ENCODE measurements at regions not wholly inside any gene's neighbourhood (a gene's known extent, or its start where the extent isn't known, plus 50 kb on each side); places are given as distances from the start of the nearest gene placed in this dataset.

DNA sequence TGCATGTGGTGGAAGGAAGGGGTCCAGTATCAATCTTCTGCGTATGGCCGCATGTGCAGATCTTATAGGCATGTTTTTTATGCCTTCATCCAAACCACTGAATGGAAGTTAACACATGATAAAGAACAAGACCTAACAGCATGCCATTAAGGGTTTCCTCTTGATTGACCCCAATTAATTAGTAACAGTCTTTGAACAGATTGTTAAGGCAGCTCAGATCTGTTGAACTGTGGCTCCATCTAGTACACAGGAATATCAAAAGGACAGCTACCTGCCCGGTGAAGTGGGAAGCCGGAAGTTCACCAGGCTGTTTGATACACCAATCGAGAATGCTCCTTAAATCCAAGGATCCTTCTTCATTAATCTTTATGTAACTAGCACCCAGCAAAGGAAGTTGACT, 159.9 kb upstream of the ADAMTS16 start:
- intact Hi-C loops (cut with micrococcal nuclease), result no loop called here
- Mint-ChIP-seq H3K9me3 (no peaks in the 10 kb centered on the region), H3K4me3 (no peak overlapping the region), H3K27ac (no peak overlapping the region), H3K27me3 (no peaks in the 10 kb centered on the region), H3K36me3 (ENCODE audit: low read depth) (no peaks in the 10 kb centered on the region), H3K4me1 (ENCODE audit: low read depth) (no peaks in the 10 kb centered on the region)

DNA sequence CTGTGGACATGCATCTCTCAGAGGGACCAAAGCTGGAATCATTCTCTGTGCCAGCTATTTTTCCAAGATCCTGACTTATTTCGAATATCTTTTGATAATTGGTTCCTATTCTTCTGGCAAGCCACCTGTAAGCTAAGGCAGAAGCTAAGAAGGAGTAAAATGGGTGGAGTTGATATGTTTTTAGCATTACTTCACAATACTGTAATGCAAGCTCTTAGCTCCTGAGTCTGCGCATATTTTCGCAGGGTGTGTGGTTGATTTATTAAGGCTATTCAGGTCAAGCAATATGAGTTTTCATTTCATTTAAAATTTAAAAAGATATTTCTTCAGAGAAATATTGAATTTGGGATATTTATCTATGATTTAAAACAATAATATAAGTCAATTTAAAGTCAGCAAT, 158.5 kb upstream of the ADAMTS16 start:
- no peaks in the 10 kb centered on the region for H3K27me3 Mint-ChIP-seq
- H3K36me3 Mint-ChIP-seq (ENCODE audit: low read depth), result no peaks in the 10 kb centered on the region
- intact Hi-C loops (cut with micrococcal nuclease), result no loop called here
- H3K27ac Mint-ChIP-seq, result no peak overlapping the region
- no peak overlapping the region for H3K4me3 Mint-ChIP-seq
- no peaks in the 10 kb centered on the region for H3K9me3 Mint-ChIP-seq
- no peaks in the 10 kb centered on the region for H3K4me1 Mint-ChIP-seq (ENCODE audit: low read depth)

DNA sequence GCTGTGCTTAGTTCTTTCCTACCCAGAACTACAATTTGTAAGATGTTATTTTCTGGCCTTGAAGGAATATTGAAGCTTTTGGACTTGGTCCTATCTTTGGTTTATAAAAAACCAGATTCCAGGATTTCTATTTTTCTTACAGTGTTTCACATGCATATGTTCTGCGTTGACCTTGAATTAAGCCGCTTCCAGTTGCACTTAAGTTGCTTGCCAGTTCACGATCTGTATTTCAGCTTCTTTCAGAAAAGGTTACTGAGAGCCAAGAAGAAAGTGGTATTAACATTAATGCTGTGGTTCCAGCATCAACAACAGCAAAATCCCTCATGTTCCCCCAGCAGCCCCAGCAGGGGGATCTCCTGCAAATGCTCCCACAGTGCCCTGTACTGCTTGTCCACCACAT, 156.4 kb upstream of the ADAMTS16 start:
- Mint-ChIP-seq H3K9me3 (no peaks in the 10 kb centered on the region), H3K27ac (no peak overlapping the region), H3K4me1 (ENCODE audit: low read depth) (no peaks in the 10 kb centered on the region), H3K36me3 (ENCODE audit: low read depth) (no peaks in the 10 kb centered on the region), H3K27me3 (no peaks in the 10 kb centered on the region), H3K4me3 (no peak overlapping the region)
- intact Hi-C loops (cut with micrococcal nuclease), result no loop called here

DNA sequence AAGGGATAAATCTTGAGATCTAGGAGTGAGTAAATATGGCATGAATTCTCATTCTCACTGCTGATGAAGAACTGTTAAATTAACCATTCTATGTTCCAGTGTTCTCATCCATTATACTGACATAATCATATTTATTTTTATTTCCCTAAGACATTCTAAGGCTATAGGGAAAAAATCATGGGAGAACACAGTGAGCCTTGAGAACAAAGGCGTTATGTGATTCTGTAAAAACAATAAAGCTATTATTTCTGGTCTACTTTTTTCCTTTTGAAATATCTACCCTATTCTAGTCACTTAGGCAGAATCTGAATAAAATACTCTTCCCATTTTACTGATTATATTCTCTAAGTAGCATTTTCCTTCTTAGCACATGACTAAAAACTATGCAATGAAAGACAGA, 155.7 kb upstream of the ADAMTS16 start:
- intact Hi-C loops (cut with micrococcal nuclease), result no loop called here
- Mint-ChIP-seq H3K9me3 (no peaks in the 10 kb centered on the region), H3K4me1 (ENCODE audit: low read depth) (no peaks in the 10 kb centered on the region), H3K4me3 (no peak overlapping the region), H3K27me3 (no peaks in the 10 kb centered on the region), H3K27ac (no peak overlapping the region), H3K36me3 (ENCODE audit: low read depth) (no peaks in the 10 kb centered on the region)

- Mint-ChIP-seq H3K27ac (no peak overlapping the region), H3K4me1 (ENCODE audit: low read depth) (no peaks in the 10 kb centered on the region)
Observed at GRCh38 chr5:4987431-4987830, 152.7 kb upstream of the ADAMTS16 start.

DNA sequence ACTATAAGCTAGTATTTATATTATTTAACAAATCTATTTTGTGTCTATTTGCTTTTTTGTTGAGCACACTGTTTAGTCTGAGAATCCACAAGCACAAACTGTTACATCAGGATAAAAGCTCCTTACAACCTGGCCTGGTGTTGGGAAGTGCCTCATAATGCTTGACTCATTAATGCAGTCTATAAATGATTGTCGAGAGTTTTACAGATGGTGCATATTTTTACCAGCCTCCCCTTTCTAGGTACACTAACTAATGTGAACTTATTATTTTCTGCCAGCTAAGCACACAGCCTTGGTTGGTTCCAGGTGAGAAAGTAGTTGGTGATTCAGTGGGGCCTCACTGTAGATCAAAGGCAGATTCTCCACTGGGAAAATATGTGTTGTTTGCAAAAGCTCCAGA, 151.0 kb upstream of the ADAMTS16 start:
- H3K4me3 Mint-ChIP-seq, result no peak overlapping the region
- H3K27ac Mint-ChIP-seq, result no peak overlapping the region
- no peaks in the 10 kb centered on the region for H3K4me1 Mint-ChIP-seq (ENCODE audit: low read depth)
- intact Hi-C loops (cut with micrococcal nuclease), result no loop called here
- H3K27me3 Mint-ChIP-seq, result no peaks in the 10 kb centered on the region
- no peaks in the 10 kb centered on the region for H3K9me3 Mint-ChIP-seq
- no peaks in the 10 kb centered on the region for H3K36me3 Mint-ChIP-seq (ENCODE audit: low read depth)

More at GRCh38 chr5:4987431-4987830, 152.7 kb upstream of the ADAMTS16 start:
- intact Hi-C loops (cut with micrococcal nuclease), result no loop called here
- Mint-ChIP-seq H3K27me3 (no peaks in the 10 kb centered on the region), H3K9me3 (no peaks in the 10 kb centered on the region), H3K36me3 (ENCODE audit: low read depth) (no peaks in the 10 kb centered on the region), H3K4me3 (no peak overlapping the region)

DNA sequence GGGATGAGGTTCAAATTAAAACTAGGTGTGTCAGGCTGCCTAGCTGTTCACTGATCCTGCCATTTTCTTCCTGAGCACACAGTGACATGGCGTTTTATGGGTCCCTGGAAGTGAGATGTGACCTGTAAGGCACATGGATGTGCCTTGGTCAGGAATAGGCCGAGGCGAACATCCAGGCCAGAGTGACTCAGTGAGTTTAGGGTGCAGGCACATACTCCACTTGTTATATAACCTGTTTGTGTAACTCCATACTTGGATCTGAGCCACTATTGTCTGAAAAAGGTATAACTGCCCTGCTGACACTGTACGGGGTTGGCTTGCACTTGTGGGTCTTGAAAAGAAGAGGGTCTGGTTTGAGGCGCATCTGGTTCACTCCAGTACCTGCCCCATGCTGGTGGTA, 150.1 kb upstream of the ADAMTS16 start:
- Mint-ChIP-seq H3K4me1 (ENCODE audit: low read depth) (no peaks in the 10 kb centered on the region), H3K9me3 (no peaks in the 10 kb centered on the region), H3K27ac (no peak overlapping the region), H3K27me3 (no peaks in the 10 kb centered on the region), H3K36me3 (ENCODE audit: low read depth) (no peaks in the 10 kb centered on the region), H3K4me3 (no peak overlapping the region)
- intact Hi-C loops (cut with micrococcal nuclease), result no loop called here

DNA sequence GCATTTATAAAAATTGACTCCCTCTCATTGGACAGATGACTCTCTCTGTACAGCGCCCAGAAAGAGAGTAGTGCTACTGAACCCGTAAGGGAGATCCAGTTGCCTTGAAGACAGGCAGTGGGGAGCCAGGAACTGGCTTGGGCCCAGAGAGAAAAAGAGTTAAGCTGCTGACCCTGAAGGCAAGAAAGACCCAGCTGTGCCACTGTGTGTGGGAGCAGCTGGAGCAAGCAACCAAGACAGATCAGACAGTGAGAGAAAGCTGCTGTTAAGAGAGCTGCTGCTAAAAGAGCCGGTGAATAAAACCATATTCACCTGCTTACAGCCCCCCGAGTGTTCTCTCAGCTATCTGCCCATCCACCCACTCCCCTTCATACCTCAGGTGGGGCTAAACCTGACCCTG, 149.7 kb upstream of the ADAMTS16 start:
- H3K27ac Mint-ChIP-seq, result no peak overlapping the region
- H3K27me3 Mint-ChIP-seq, result no peaks in the 10 kb centered on the region
- H3K4me1 Mint-ChIP-seq (ENCODE audit: low read depth), result no peaks in the 10 kb centered on the region
- no peaks in the 10 kb centered on the region for H3K36me3 Mint-ChIP-seq (ENCODE audit: low read depth)
- intact Hi-C loops (cut with micrococcal nuclease), result no loop called here
- H3K4me3 Mint-ChIP-seq, result no peak overlapping the region
- H3K9me3 Mint-ChIP-seq, result no peaks in the 10 kb centered on the region

GRCh38 chr5:4991925-4992324, 148.2 kb upstream of the ADAMTS16 start:
- Mint-ChIP-seq H3K36me3 (ENCODE audit: low read depth) (no peaks in the 10 kb centered on the region), H3K27ac (no peak overlapping the region), H3K4me1 (ENCODE audit: low read depth) (no peaks in the 10 kb centered on the region), H3K27me3 (no peaks in the 10 kb centered on the region), H3K4me3 (no peak overlapping the region), H3K9me3 (no peaks in the 10 kb centered on the region)
- intact Hi-C loops (cut with micrococcal nuclease), result no loop called here

GRCh38 chr5:4995014-4995413, 145.1 kb upstream of the ADAMTS16 start:
- H3K27ac Mint-ChIP-seq, result no peak overlapping the region
- H3K4me1 Mint-ChIP-seq (ENCODE audit: low read depth), result no peaks in the 10 kb centered on the region
- no peaks in the 10 kb centered on the region for H3K27me3 Mint-ChIP-seq
- no peaks in the 10 kb centered on the region for H3K9me3 Mint-ChIP-seq
- no peak overlapping the region for H3K4me3 Mint-ChIP-seq
- intact Hi-C loops (cut with micrococcal nuclease), result no loop called here
- H3K36me3 Mint-ChIP-seq (ENCODE audit: low read depth), result no peaks in the 10 kb centered on the region

GRCh38 chr5:5005353-5005752, 134.8 kb upstream of the ADAMTS16 start:
- H3K27me3 Mint-ChIP-seq, result no peaks in the 10 kb centered on the region
- H3K9me3 Mint-ChIP-seq, result peaks cover 11% of the 10 kb centered on the region
- no peaks in the 10 kb centered on the region for H3K36me3 Mint-ChIP-seq (ENCODE audit: low read depth)
- intact Hi-C loops (cut with micrococcal nuclease), result no loop called here
- H3K4me3 Mint-ChIP-seq, result no peak overlapping the region
- H3K27ac Mint-ChIP-seq, result no peak overlapping the region
- no peaks in the 10 kb centered on the region for H3K4me1 Mint-ChIP-seq (ENCODE audit: low read depth)

DNA sequence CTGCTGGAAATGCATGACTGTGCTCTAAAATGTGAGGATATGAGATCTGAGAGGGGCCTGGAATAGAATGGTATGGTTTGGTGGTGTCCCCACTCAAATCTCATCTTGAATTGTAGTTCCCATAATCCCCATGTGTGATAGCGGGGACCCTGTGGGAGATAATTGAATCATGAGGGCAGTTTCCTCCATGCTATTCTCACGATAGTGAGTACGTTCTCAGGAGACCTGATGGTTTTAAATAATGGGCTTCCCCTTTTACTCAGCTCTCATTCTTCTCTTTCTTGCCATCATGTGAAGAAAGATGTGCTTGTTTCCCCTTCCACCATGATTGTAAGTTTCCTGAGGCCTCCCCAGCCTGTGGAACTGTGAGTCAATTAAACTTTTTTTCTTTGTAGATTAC, 133.6 kb upstream of the ADAMTS16 start:
- no peaks in the 10 kb centered on the region for H3K36me3 Mint-ChIP-seq (ENCODE audit: low read depth)
- H3K27me3 Mint-ChIP-seq, result no peaks in the 10 kb centered on the region
- no peak overlapping the region for H3K4me3 Mint-ChIP-seq
- no peak overlapping the region for H3K27ac Mint-ChIP-seq
- H3K9me3 Mint-ChIP-seq, result peaks cover 11% of the 10 kb centered on the region
- intact Hi-C loops (cut with micrococcal nuclease), result no loop called here
- no peaks in the 10 kb centered on the region for H3K4me1 Mint-ChIP-seq (ENCODE audit: low read depth)

DNA sequence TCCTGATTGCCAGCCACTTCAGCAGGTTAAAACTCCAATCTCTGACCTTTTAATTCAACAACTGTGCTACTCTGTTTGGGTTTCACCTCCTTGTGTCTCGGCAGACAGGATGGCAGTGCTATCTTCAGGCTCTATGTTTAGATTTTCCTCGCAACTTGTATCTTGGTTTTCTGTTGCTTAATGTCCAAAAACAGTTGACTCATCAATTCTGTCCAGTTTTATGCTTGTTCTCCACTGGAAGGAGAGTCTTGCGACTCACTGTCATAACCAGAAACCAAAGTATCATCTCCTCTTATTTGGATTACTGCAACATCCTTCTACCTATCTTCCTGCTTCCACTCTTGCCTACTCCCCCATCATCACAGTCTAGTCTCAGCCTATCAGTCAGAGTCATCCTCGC, 130.9 kb upstream of the ADAMTS16 start:
- Mint-ChIP-seq H3K27ac (no peak overlapping the region), H3K4me3 (no peak overlapping the region), H3K4me1 (ENCODE audit: low read depth) (no peaks in the 10 kb centered on the region), H3K36me3 (ENCODE audit: low read depth) (no peaks in the 10 kb centered on the region), H3K27me3 (no peaks in the 10 kb centered on the region), H3K9me3 (peaks cover 11% of the 10 kb centered on the region)
- intact Hi-C loops (cut with micrococcal nuclease), result no loop called here

DNA sequence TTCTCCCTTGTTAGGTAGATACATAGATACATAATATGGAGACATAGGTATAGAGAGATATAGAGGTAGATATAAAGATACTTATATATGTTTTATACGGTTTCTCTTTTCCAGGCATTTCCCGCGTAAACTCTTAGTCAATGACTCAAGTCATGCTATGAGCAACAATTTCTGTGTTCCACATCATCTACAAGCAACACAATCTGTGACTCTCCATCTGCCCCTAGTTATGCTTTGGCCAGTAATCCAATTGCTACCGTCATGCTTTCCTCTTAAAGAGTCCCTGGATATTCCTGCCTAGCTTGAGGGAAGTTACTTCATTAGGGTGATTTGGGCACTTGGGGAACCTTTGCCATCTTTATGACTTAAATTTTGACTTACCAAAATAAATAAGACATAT, 129.0 kb upstream of the ADAMTS16 start:
- H3K27ac Mint-ChIP-seq, result no peak overlapping the region
- no peak overlapping the region for H3K4me3 Mint-ChIP-seq
- H3K36me3 Mint-ChIP-seq (ENCODE audit: low read depth), result no peaks in the 10 kb centered on the region
- H3K9me3 Mint-ChIP-seq, result peaks cover 11% of the 10 kb centered on the region
- no peaks in the 10 kb centered on the region for H3K4me1 Mint-ChIP-seq (ENCODE audit: low read depth)
- intact Hi-C loops (cut with micrococcal nuclease), result no loop called here
- no peaks in the 10 kb centered on the region for H3K27me3 Mint-ChIP-seq

DNA sequence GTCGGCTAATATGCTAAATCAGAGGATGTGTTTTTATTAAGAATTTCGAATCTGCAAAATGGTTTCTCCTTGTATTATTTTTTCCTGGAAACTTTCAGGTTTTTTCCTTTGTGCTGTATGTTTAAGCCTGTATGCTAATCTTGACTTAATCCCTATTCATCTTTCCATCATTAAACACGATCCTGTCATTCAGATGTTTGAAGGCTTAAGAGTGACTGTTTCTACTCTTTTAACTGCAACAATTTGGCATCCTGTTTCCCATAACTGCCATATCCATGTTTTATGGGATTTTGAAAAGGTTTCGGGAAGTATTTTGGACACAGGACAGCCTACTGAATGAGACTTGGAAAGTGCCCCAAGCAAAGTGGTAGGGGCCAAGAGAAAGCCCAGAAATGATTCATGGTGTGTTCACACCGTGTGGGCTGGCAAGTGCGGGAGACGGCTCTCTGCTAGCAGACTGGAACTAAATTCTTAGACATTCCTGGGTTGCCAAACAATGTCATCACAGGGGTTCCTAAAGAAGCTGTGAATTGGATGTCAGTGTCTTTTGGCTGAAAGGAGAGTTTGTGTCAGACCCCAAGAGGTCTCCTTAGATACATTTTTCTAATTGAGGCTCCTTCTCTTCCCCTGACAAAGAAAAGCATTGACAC, 125.4 kb upstream of the ADAMTS16 start:
- H3K4me3 Mint-ChIP-seq, result no peak overlapping the region
- H3K27me3 Mint-ChIP-seq, result no peaks in the 10 kb centered on the region
- H3K27ac Mint-ChIP-seq, result no peak overlapping the region
- intact Hi-C loops (cut with micrococcal nuclease), result no loop called here
- H3K9me3 Mint-ChIP-seq, result peaks cover 27% of the 10 kb centered on the region
- no peaks in the 10 kb centered on the region for H3K4me1 Mint-ChIP-seq (ENCODE audit: low read depth)
- H3K36me3 Mint-ChIP-seq (ENCODE audit: low read depth), result no peaks in the 10 kb centered on the region
